SK-N-SH treated with all-trans-retinoic acid at 6 μM for 48 hours (cell line): ENCODE measurements at regions not wholly inside any gene's neighbourhood (a gene's known extent, or its start where the extent isn't known, plus 50 kb on each side); places are given as distances from the start of the nearest gene placed in this dataset.

Experiments
- ATAC-seq: fragments of 200-7000 bp; cut with Tn5 transposase; 3 replicates; pipeline ENCODE4 v1.9.1; 2020; ENCODE audit warnings: mild to moderate bottlenecking, moderate library complexity
- ARNTL ChIP-seq: fragments of 450-650 bp; formaldehyde crosslinking; IDR thresholded peaks from 2 replicates; pipeline ENCODE4 v1.5.0; 2020; ENCODE audit warnings: low read depth, mild to moderate bottlenecking, moderate library complexity, borderline replicate concordance
- BACH2 ChIP-seq: fragments of 250-450 bp; sonication (Bioruptor Pico); IDR thresholded peaks from 2 replicates; pipeline ENCODE4 v1.9.0; 2021; ENCODE audit warnings: mild to moderate bottlenecking, borderline replicate concordance
- CSDC2 ChIP-seq: fragments of 250-450 bp; sonication (Bioruptor Pico); IDR thresholded peaks from 2 replicates; pipeline ENCODE4 v1.5.0; 2020; ENCODE audit warnings: mild to moderate bottlenecking, moderate library complexity
- ESRRG ChIP-seq: fragments of 250-450 bp; sonication (Bioruptor Pico); IDR thresholded peaks from 2 replicates; pipeline ENCODE4 v1.6.1; 2021; ENCODE audit warnings: mild to moderate bottlenecking
- GLIS3 ChIP-seq: fragments of 250-450 bp; sonication (Bioruptor Pico); IDR thresholded peaks from 2 replicates; pipeline ENCODE4 v1.5.0; 2020; ENCODE audit warnings: mild to moderate bottlenecking, moderate library complexity
- ISL1 ChIP-seq: fragments of 250-450 bp; sonication (Bioruptor Pico); IDR thresholded peaks from 2 replicates; pipeline ENCODE4 v2.1.2; 2022; ENCODE audit warnings: mild to moderate bottlenecking, moderate library complexity
- OSR1 ChIP-seq: fragments of 250-450 bp; sonication (Bioruptor Pico); IDR thresholded peaks from 2 replicates; pipeline ENCODE4 v1.8.0; 2022; ENCODE audit warnings: moderate library complexity, mild to moderate bottlenecking, inconsistent platforms
- PPARA ChIP-seq: fragments of 250-450 bp; sonication (Bioruptor Pico); IDR thresholded peaks from 2 replicates; pipeline ENCODE4 v1.5.0; 2020; ENCODE audit warnings: mild to moderate bottlenecking, borderline replicate concordance
- RARB ChIP-seq: fragments of 250-450 bp; sonication (Bioruptor Pico); IDR thresholded peaks from 2 replicates; pipeline ENCODE4 v1.8.0; 2021; ENCODE audit warnings: mild to moderate bottlenecking, moderate library complexity
- SNAI2 ChIP-seq: fragments of 250-450 bp; sonication (Bioruptor Pico); IDR thresholded peaks from 2 replicates; pipeline ENCODE4 v1.5.0; 2020; ENCODE audit warnings: mild to moderate bottlenecking, moderate library complexity
- TCF4 ChIP-seq: fragments of 250-450 bp; sonication (Bioruptor Pico); IDR thresholded peaks from 2 replicates; pipeline ENCODE4 v1.8.0; 2021; ENCODE audit warnings: mild to moderate bottlenecking, moderate library complexity, borderline replicate concordance
- TOX ChIP-seq: fragments of 250-450 bp; sonication (Bioruptor Pico); IDR thresholded peaks from 2 replicates; pipeline ENCODE4 v1.8.0; 2021; ENCODE audit warnings: mild to moderate bottlenecking, moderate library complexity, borderline replicate concordance
- ZC3H10 ChIP-seq: fragments of 250-450 bp; sonication (Bioruptor Pico); IDR thresholded peaks from 2 replicates; pipeline ENCODE4 v1.5.1; 2021; ENCODE audit warnings: mild to moderate bottlenecking, moderate library complexity
- ZFP3 ChIP-seq: fragments of 250-450 bp; sonication (Bioruptor Pico); IDR thresholded peaks from 2 replicates; pipeline ENCODE4 v1.5.0; 2020; ENCODE audit warnings: mild to moderate bottlenecking, moderate library complexity
- ZFP30 ChIP-seq: fragments of 450-650 bp; formaldehyde crosslinking; IDR thresholded peaks from 2 replicates; pipeline ENCODE4 v1.5.0; 2022; ENCODE audit warnings: mild to moderate bottlenecking, moderate library complexity
- ZNF565 ChIP-seq: fragments of 450-650 bp; formaldehyde crosslinking; conservative IDR thresholded peaks from 2 replicates; pipeline ENCODE4 v1.5.0; 2020; ENCODE audit warnings: low read depth, mild to moderate bottlenecking, moderate library complexity
- ZNF70 ChIP-seq: fragments of 450-650 bp; formaldehyde crosslinking; IDR thresholded peaks from 2 replicates; pipeline ENCODE4 v1.5.0; 2020; ENCODE audit warnings: mild to moderate bottlenecking, moderate library complexity
- ZNF8 ChIP-seq: fragments of 450-650 bp; formaldehyde crosslinking; IDR thresholded peaks from 2 replicates; pipeline ENCODE4 v1.5.0; 2020; ENCODE audit warnings: mild to moderate bottlenecking, moderate library complexity
- TF ChIP-seq, protein P1 (sequence below): fragments of 250-450 bp; sonication (Bioruptor Pico); IDR thresholded peaks from 2 replicates; pipeline ENCODE4 v1.5.0; 2020; ENCODE audit warnings: mild to moderate bottlenecking, moderate library complexity
- TF ChIP-seq, protein P2 (sequence below): fragments of 250-450 bp; sonication (Bioruptor Pico); IDR thresholded peaks from 2 replicates; pipeline ENCODE4 v1.8.0; 2021; ENCODE audit warnings: low read depth, mild to moderate bottlenecking, moderate library complexity, borderline replicate concordance
- TF ChIP-seq, protein P3 (sequence below): fragments of 250-450 bp; sonication (Bioruptor Pico); IDR thresholded peaks from 2 replicates; pipeline ENCODE4 v1.8.0; 2020; ENCODE audit warnings: mild to moderate bottlenecking, moderate library complexity, borderline replicate concordance
- TF ChIP-seq, protein P4 (sequence below): fragments of 250-450 bp; sonication (Bioruptor Pico); IDR thresholded peaks from 2 replicates; pipeline ENCODE4 v1.5.1; 2020; ENCODE audit warnings: low read depth, mild to moderate bottlenecking, moderate library complexity

DNA sequence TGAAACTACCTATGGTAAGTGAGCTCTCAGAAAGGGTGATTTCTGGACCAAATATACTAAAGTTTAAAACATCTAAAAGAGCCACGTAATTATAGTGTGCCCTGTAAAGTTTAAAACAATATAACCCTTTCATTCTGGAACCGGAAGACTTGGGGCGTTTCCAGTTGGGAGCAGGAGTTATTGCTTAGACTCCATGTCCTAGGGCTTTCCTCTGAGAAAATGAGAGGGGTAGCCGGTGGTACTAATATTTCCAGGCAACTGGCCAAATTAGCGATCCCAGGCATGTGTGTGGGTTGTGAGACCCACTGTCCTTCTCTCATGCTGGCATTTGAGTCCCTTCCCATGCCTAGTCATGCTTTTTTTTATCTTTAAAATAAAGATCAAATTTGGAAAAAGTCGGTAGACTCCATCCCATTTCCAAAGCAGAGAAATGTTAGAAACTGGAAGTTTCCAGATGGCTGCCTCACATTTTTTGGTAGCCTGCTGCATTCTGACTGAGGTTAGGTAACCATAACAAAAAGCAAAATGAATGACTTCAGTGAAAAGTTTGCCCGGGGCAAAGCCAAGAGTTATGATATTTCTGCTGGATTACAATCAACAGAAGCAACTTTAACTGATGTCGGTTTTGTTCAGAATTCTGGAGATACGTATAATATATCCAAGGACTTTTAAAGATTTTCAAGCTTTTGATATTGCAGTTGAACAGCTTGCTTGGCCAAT is 227.4 kb downstream of the SS18 start (continued):
- TF ChIP-seq, protein P1, sequence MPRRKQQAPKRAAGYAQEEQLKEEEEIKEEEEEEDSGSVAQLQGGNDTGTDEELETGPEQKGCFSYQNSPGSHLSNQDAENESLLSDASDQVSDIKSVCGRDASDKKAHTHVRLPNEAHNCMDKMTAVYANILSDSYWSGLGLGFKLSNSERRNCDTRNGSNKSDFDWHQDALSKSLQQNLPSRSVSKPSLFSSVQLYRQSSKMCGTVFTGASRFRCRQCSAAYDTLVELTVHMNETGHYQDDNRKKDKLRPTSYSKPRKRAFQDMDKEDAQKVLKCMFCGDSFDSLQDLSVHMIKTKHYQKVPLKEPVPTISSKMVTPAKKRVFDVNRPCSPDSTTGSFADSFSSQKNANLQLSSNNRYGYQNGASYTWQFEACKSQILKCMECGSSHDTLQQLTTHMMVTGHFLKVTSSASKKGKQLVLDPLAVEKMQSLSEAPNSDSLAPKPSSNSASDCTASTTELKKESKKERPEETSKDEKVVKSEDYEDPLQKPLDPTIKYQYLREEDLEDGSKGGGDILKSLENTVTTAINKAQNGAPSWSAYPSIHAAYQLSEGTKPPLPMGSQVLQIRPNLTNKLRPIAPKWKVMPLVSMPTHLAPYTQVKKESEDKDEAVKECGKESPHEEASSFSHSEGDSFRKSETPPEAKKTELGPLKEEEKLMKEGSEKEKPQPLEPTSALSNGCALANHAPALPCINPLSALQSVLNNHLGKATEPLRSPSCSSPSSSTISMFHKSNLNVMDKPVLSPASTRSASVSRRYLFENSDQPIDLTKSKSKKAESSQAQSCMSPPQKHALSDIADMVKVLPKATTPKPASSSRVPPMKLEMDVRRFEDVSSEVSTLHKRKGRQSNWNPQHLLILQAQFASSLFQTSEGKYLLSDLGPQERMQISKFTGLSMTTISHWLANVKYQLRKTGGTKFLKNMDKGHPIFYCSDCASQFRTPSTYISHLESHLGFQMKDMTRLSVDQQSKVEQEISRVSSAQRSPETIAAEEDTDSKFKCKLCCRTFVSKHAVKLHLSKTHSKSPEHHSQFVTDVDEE (CRISPR knock-in tag): no peak
- TF ChIP-seq ZNF565: no peak
- no peak for TF ChIP-seq ISL1 (CRISPR knock-in tag)
- TF ChIP-seq ARNTL (CRISPR knock-in tag): no peak
- TF ChIP-seq CSDC2 (CRISPR knock-in tag): no peak
- TF ChIP-seq ZNF70 (CRISPR knock-in tag): no peak
- TF ChIP-seq GLIS3: no peak
- TF ChIP-seq RARB: no peak
- TF ChIP-seq OSR1 (CRISPR knock-in tag): no peak
- TF ChIP-seq, all 23 proteins: peak for 0

DNA sequence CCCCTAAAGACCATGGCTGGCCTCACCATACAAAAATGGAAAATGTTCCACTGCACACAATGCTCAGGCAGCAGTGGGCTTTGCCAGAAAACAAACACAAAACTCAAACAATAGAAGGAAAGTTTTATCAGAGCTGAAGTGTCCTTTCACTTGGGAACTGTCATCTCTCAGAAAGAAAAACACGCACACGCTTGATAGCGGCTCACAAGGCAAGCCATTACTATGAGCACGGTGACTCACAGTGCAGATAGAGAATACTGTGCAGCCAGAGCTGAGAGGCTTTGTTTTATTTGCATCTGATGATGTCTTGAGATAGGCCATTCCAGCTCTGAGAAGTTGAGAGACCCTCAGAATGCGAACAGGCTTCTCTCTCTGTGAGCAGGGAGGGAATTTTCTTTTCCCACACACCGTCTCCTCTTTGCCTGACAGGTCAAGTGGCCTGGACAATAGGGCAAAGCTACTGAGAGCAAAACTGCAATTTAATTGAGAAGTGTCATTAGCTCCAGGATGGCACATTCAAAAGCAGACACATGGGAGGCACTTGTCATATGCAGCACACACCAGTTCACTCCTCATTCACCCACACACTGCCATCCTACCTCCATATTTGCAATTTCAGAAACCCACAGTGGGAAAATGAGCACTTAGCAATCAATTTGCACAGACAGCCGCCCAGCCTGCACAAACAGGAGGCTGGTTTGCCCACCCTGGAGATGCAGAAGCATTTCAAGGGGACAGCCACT is 236.6 kb downstream of the SS18 start:
- ATAC-seq: peak; percentile 39; the same call in 1 of the 3 replicates
- TF ChIP-seq, protein P2, sequence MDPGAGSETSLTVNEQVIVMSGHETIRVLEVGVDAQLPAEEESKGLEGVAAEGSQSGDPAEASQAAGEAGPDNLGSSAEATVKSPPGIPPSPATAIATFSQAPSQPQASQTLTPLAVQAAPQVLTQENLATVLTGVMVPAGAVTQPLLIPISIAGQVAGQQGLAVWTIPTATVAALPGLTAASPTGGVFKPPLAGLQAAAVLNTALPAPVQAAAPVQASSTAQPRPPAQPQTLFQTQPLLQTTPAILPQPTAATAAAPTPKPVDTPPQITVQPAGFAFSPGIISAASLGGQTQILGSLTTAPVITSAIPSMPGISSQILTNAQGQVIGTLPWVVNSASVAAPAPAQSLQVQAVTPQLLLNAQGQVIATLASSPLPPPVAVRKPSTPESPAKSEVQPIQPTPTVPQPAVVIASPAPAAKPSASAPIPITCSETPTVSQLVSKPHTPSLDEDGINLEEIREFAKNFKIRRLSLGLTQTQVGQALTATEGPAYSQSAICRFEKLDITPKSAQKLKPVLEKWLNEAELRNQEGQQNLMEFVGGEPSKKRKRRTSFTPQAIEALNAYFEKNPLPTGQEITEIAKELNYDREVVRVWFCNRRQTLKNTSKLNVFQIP (CRISPR knock-in tag): no peak
- TF ChIP-seq ZNF8 (CRISPR knock-in tag) (no peak), ISL1 (CRISPR knock-in tag) (0 out of 2 replicates have a peak, but pooled peaks have one; percentile 14)
- TF ChIP-seq, all 23 proteins: peak for 1

DNA sequence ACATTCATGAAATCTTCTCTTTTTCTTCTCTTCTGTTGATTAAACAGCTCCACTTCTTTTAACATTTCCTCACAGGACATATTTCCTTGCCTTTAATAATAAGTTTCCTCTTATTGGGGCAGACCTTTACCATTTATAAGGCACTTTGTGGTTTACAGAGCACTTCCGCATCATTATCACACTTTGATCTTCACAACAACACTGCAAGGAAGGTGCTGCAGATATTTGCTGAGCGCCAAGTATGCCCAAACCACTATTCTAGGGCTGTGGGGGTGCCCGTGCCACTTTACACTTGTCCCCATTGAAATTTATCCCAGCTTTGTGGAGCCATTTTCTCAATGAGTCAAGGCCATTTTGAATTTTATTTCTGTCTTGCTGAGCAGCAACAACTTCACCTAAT is 246.6 kb downstream of the SS18 start:
- no peak for ATAC-seq
- TF ChIP-seq ZNF70 (CRISPR knock-in tag): no peak
- TF ChIP-seq BACH2 (CRISPR knock-in tag): no peak
- TF ChIP-seq ISL1 (CRISPR knock-in tag): no peak
- no peak for TF ChIP-seq TOX (CRISPR knock-in tag)
- no peak for TF ChIP-seq OSR1 (CRISPR knock-in tag)
- TF ChIP-seq ESRRG (CRISPR knock-in tag): no peak
- no peak for TF ChIP-seq ZNF8 (CRISPR knock-in tag)
- TF ChIP-seq, protein P2 (CRISPR knock-in tag): no peak
- TF ChIP-seq, protein P1 (CRISPR knock-in tag): no peak
- TF ChIP-seq SNAI2 (CRISPR knock-in tag): no peak
- TF ChIP-seq CSDC2 (CRISPR knock-in tag): no peak
- no peak for TF ChIP-seq GLIS3
- no peak for TF ChIP-seq PPARA (CRISPR knock-in tag)
- TF ChIP-seq TCF4 (CRISPR knock-in tag): no peak
- TF ChIP-seq, protein P3, sequence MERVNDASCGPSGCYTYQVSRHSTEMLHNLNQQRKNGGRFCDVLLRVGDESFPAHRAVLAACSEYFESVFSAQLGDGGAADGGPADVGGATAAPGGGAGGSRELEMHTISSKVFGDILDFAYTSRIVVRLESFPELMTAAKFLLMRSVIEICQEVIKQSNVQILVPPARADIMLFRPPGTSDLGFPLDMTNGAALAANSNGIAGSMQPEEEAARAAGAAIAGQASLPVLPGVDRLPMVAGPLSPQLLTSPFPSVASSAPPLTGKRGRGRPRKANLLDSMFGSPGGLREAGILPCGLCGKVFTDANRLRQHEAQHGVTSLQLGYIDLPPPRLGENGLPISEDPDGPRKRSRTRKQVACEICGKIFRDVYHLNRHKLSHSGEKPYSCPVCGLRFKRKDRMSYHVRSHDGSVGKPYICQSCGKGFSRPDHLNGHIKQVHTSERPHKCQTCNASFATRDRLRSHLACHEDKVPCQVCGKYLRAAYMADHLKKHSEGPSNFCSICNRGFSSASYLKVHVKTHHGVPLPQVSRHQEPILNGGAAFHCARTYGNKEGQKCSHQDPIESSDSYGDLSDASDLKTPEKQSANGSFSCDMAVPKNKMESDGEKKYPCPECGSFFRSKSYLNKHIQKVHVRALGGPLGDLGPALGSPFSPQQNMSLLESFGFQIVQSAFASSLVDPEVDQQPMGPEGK: no peak
- TF ChIP-seq ZFP30: no peak
- TF ChIP-seq ZNF565: no peak
- TF ChIP-seq, protein P4, sequence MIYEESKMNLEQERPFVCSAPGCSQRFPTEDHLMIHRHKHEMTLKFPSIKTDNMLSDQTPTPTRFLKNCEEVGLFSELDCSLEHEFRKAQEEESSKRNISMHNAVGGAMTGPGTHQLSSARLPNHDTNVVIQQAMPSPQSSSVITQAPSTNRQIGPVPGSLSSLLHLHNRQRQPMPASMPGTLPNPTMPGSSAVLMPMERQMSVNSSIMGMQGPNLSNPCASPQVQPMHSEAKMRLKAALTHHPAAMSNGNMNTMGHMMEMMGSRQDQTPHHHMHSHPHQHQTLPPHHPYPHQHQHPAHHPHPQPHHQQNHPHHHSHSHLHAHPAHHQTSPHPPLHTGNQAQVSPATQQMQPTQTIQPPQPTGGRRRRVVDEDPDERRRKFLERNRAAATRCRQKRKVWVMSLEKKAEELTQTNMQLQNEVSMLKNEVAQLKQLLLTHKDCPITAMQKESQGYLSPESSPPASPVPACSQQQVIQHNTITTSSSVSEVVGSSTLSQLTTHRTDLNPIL (CRISPR knock-in tag): no peak
- no peak for TF ChIP-seq ZC3H10 (CRISPR knock-in tag)
- no peak for TF ChIP-seq ZFP3
